Muscle of arm (tissue), 1 donor: ENCODE measurements at regions not wholly inside any gene's neighbourhood (a gene's known extent, or its start where the extent isn't known, plus 50 kb on each side); places are given as distances from the start of the nearest gene placed in this dataset.
"Not testable (repeated sequence)": the region's sequence is repeated elsewhere in the genome, so short reads cannot be mapped to it uniquely, and the experiment has no call there.

Source experiments
- DNase-seq: peaks from one replicate; pipeline ENCODE4 v3.0.0-alpha.2; 2013

DNA sequence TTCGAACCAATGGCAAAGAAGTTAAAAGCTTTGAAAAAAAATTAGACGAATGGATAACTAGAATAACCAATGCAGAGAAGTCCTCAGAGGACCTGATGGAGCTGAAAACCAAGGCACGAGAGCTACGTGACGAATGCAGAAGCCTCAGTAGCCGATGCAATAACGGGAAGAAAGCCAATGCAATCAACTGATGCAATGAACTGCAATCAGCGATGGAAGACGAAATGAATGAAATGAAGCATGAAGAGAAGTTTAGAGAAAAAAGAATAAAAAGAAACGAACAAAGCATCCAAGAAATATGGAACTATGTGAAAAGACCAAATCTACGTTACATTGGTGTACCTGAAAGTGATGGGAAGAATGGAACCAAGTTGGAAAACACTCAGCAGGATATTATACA lies 52.6 kb upstream of the MRPS30 start:
- not testable (repeated sequence) for DNase-seq

DNA sequence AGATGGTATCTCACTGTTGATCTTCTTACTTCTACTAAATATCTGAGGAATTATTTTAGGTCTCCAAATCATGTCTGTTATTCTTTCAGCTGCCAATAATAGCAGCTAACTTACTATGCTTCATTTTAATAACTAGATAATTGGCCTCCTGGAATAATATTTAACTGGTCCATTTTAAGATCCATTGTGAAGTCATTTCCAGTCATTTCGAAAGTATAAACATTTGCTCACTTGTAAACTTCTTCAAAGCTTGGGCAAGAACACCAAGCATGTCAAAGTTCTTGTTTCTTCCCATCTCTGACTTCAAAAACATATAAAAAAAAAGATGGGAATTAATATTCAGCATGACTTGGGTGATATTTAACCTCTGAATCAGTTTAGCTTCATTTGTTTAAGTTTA lies 61.4 kb upstream of the MRPS30 start:
- DNase-seq, result no peak

DNA sequence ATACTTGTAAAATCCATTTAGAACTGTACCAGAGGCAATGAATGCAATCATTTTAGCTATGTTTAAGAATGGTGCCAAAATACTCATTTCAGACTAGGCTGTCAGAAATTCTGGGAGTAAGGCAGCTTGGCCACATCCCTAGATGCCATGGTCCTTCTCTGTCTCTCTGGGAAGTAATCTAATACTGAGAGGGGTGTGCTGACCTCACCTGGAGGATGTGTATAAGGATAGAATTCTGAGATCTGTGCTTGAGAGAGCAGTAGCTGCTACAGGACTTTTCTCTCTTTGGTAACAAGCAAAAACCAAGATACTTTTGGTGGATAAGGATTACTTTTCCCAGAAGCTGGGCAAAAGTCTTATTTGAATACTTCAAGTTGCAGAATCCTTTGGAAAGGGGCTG lies 68.1 kb upstream of the MRPS30 start:
- no peak for DNase-seq

DNA sequence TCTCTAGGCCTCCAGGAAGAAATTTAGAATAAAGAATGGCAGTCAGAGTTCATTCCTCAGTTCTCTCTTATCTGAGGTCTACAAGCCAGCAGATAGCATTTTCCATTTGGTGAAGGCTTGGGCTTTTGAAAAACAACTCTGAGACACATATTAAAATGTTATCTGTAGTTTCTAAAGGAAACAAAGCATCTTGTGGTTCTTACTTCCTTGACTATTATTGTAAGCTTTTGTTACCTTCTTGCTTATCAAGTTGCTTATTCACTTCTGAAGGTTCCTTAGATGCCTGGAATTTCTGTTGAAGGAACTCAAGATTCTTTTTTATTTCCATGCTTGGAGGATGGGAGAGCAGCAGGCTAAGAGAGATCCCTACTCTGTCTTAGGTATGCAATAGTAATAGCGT lies 79.2 kb upstream of the MRPS30 start:
- no peak for DNase-seq

DNA sequence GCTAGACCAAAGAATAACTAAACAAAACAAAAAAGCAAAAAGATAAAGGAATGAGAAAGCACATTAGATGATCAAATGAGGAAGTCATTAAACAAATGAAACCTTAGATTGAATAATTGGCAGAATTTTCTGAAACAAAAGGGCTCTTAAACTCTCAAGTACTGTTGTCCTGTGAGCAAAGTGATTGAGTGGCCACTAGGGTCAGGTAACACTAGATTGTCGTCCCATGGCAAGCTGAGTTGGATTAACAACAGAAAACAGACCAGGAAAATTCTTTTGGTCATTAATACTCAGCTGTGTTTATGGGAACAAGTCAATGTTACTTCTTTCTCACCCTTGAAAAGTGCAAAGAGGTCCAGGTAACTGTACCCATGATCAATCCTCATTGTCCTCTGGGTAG lies 81.6 kb upstream of the MRPS30 start:
- DNase-seq, result no peak

DNA sequence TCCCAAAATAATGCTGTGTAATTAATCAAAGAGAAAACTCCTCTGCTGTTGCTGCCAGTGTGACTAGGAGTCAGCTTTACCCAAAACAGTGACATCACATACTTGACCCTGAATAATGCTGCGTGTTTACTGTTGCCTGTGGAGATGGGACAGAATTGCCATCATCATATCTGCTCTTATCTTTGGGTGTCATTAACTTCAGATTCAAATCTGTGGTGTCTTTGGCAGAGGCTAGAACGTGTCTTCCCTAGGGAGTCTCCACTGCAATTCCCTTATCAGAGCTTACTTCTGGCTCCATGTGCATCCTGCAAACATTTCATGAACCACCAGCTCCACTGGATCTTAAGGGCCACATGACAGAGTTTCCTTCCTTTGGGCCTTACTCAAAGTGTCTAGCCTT lies 88.9 kb upstream of the MRPS30 start:
- no peak for DNase-seq

DNA sequence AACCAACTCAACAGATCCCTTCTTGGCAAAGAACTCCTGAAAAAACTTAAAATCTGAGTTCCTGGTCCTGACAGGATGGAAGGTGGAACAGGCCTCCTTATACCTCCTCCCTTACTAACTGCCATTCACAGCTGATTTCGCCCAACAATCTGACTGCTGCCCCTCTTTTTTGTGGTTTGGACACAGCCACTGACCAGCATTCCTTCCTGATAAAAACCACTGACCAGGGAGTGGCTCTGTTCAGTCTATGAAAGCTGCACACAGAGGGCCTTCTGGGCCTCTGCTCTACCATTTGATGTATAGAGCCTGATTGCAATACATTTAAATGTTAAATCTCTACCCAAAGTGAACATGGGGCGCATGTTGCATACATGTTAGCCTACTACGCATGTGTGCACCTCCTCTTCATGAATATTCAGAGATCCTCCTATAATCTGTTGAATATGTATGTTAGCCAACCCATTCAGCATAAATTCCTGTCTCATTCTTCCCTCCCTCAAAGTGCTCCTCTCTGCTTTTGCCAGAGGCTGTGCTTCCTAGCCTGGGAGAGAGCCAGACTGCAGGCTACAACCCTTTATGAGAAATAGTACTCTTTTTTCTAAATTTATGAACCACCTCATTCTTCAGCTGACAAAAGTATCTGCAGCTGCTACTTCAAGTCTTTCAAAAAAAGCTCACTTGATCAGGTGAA lies 93.7 kb upstream of the MRPS30 start:
- peak; percentile 3 for DNase-seq

DNA sequence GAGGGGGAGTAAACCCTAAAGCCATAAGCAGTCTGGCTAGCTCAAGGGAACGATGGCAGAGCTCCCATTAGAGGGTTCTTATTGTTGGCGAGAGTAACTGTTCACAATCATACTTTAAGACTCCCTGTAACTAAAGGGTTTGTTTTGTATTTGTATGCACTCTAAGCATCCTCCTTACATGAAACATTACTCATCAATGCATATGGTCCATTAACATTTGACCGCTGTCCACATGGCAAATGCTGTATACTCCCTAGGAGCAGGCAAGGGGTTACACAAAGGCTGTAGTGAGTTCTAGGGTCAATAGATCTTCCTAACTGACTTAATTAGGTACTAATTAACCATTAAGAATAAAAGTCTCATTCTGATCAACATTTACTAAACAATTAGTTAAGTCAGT lies 95.3 kb upstream of the MRPS30 start:
- DNase-seq, result no peak

DNA sequence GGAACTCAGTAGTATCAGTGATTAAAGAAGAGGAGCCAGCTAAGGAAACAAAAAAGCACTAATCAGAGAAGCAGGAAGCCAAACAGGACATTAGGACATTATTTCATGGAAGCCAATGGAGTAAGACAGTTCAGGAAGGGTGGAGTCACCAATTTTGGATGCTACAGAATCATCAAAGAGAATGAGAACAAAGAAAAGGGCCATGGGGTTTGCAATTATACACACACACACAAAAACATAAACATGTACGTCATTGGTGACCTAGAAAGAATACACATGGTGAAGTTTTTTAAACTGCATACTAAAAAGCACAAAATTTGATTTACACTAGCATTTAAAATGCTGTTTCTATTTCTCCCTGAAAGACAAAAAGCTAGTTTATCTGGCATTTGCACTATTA lies 96.8 kb upstream of the MRPS30 start:
- no peak for DNase-seq

DNA sequence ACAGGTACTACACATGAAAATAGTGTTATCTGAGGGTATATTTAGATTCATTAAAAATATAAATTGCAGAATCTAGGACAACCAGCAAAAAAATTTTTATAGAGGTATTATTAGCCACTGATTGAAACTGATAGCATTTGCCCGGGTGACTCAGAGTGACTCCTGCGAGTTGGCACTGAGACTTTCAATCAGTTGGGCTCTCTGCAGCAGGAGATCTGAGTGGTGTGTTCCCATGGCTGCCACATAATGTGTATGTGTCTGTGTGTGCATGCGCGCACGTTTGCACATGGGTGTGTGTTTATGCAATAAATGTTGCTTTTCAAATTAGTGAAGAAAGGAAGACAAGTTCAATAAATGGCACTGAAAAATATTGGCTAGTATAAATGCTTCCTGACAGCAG lies 100.1 kb upstream of the MRPS30 start:
- DNase-seq, result no peak

DNA sequence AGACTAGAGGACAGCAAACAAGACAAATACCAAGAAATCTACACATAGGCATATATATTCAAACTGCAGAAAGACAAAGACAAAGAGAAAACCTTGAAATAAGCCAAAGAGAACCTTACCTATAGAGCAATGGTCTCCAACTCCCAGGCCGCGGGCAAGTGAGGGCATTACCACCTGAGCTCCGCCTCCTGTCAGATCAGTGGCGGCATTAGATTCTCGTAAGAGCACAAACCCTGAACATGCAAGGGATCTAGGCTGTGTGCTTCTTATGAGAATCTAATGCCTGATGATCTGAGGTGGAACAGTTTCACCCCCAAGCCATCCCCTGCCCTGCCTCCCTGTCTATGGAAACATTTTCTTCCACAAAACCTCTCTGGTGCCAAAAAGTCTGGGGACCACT lies 101.0 kb upstream of the MRPS30 start:
- DNase-seq, result no peak

DNA sequence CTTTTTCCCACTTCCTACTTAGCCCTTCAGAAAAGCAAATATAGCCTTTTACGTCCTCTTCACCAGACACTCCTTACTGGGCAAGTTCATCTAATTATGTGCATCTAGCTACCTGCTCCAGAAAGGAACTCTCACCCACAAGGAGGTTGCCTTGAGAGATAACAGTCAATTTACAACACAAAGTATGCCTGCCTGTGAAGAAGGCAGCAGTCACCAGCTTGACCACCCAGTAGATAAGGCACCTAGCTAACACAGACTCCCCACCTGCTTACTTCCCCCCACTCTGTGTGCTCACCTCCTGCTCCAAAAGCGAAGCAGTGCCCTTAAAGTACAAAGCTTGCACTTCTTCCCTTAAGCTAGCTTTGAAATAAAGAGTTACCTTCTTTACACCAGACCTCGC lies 111.7 kb upstream of the MRPS30 start:
- no peak for DNase-seq

DNA sequence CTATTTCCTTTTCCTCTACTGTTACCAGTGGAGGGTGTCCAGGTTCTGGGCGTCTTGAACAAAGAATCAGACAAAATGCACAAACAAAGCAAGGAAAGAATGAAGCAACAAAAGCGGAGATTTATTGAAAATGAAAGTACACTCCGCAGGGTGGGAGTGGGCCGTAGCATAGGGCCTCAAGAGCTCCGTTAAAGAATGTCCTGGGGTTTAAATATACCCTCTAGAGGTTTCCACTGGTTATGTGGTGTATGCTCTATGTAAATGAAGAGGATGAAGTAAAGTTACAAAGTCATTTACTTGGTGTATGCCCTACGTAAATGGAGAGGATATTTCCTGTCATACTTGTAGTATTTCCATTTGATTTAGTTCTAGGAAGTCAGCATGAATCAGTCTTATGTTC lies 113.5 kb upstream of the MRPS30 start:
- no peak for DNase-seq

DNA sequence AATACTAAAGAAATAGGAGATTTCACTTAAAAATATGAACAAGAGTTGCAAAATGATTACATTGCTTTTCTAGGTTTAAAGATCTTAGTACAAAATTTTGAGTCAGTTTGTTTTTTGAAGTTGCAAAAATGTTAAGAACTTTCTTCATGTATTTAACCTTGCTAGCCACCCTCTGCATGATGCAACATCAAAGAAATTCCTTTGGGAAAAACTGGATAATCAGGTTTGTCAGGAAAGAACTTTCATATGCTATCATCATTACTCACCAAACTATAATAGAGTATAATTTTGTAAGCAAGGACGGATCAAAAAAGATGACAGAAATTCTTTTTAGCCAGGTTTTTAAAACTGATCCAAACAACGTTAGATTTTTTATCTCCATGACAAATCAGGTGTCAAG lies 116.9 kb upstream of the MRPS30 start:
- no peak for DNase-seq

DNA sequence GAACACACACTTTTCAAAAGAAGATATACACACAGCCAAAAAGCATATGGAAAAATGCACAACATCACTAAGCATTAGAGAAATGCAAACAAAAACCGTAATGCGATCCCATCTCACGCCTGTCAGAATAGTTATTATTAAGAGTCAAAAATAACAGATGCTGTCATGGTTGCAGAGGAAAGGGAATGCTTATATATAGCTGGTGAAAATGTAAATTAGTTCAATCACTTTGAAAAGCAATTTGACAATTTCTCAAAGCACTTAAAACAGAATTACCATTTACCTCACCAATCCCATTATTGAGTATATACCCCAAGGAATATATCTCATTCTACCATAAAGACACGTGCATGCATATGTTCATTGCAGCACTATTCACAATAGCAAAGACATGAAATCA lies 126.8 kb upstream of the MRPS30 start:
- no peak for DNase-seq

DNA sequence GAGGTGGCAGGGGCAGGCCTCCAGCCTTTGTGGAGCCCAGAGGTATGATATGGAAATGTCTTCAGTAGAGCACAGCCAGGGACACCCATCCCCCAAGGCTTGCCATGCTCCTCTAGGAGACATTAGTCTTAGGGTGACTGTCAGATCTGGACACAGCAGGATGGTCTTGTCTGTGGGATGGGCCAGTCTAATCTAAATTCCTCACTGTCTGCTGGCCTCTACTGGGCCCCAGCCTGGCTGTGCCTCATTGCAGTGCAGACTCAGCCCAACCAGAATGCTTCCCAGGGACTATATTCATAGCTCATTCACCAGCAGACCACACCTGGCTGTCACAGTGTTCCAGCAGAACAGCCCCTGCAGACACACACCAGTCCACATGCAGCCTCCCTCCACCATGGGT lies 129.5 kb upstream of the MRPS30 start:
- DNase-seq, result no peak

DNA sequence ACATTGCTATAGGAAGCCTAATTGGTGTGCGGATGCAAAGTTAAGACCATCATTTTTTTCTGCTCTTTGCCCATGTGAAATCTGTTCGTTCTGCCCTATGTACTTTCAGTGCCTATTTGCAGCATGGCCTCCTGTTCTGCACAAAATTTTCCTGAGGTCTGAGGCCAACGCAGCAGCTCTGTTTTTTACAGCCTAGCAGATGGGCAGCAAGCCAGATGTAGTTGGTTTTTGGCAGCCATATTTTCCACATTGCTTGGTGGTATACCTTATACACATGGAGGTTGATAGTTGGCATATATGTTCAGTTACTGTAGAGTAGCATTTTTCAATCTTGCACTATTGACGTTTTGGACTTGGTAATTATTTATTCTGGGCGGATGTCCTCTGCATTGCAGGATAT lies 133.5 kb upstream of the MRPS30 start:
- DNase-seq, result peak; percentile 27

DNA sequence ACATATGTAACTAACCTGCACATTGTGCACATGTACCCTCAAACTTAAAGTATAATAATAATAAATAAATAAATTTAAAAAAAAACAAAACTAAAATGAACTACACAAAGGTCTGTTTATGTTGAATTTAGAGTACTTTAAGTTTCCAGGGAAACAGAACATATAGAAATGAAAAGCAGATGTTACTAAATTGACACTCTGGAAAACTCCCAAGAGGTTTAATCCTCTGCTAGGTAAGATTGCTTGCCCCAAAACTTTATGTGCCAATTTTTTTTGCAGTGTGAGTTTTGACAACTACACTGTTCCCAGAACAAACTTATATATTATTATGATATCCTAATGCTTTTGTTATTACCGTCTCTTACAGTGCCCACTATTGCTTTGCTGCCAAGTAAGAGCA lies 134.3 kb upstream of the MRPS30 start:
- no peak for DNase-seq

DNA sequence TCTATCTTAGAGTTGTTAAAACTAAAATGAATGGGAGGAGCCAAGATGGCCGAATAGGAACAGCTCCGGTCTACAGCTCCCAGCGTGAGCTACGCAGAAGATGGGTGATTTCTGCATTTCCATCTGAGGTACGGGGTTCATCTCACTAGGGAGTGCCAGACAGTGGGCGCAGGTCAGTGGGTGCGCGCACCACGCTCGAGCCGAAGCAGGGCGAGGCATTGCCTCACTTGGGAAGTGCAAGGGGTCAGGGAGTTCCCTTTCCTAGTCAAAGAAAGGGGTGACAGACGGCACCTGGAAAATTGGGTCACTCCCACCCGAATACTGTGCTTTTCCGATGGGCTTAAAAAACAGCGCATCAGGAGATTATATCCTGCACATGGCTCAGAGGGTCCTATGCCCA lies 140.3 kb upstream of the MRPS30 start:
- not testable (repeated sequence) for DNase-seq

DNA sequence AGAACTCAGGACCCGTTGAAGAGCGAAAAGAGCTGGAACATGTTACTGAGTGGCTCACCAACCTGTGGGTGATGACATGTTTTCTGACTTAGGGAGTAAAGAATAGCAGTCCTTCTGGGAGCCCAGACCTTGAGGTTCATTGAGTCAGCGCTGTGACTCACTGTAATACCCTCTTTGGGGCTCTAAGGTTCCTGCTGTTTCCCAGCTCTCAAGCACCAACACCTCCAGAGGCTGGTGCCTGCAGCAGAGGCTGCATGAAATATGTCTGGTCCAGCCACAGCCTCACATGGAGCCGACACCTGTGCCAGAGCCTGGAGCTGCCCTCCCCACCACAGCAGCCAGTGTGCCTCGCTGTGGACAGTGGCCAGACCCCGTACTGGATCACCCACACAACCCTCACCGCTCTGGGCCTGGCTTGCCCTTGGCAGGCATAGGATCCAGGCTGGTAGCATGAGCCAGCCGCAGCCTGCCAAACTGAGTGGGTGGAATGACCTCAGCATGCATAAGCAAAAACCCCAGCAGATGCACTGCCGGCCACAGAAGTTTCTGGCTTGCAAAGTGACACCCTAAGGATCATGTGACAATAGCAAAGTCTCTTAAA lies 143.5 kb upstream of the MRPS30 start:
- no peak for DNase-seq

DNA sequence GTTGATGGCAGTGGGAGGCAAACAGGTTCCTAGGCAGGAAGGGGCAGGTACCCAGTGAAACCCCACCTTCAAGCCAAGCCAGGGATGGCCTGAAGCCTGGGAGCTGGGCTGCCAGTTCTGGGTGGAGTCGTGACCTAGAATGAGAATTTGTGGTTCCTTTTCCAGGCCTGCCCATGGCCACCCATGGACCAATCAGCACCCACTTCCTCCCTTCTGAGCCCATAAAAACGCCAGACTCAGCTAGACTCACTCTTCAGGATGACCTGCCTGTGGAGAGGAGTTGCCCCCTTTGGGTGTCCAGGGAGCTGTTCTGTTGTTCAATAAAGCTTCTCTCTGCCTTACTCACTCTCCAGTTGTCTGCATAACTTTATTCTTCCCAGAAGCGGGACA lies 144.0 kb upstream of the MRPS30 start:
- no peak for DNase-seq

DNA sequence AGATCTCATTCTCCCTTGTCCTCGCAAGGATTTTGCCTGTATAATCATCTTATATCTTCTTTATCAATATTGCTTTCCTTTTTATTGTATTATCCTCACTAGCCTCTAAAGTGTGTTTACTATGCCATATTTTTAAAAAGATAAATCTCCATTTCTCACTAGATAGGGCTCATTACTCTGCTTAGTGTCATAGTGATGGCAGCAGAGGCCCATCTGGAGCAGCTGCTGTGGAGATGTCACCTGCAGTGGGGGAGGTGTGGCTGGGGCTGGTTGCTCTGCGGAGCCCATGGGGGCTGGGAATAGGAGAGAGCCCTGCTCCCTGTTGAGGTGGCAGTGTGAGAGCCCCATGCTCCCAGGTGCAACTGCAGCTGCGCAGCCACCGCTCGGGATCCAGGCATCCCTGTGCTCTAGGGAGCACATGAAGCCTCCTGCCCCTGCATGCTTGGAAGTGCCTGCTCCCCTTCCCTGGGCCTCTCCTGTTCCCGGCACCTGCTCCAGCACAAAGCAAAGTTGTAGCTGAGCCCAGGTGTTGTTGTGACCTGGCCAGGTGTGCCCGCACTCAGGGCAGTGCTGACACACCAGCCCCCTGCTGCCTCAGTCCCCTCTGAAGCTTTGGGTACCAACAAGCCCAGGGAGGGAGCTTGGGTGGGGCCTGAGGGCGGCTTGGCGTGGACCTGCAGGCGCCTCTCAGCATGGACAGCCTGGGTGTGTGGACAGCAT lies 144.6 kb upstream of the MRPS30 start:
- no peak for DNase-seq

DNA sequence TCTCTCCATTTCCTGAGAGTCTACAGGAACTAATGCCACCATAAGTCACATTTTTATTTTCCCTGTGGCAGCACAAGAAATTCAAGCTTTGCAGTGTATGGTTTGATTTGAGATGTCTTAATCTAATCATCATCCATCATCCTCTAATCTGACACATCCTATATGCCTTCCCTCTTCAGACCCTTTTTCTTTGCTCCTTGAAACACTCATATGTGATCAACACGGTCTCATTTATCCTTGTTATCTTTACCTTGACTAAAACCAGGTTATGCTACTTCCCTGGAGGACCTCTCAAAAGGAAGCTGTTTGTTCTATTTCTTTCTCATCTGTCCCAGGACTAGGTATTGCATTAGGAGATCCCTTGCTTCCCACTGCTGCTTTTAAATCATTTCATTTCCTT lies 146.9 kb upstream of the MRPS30 start:
- no peak for DNase-seq

DNA sequence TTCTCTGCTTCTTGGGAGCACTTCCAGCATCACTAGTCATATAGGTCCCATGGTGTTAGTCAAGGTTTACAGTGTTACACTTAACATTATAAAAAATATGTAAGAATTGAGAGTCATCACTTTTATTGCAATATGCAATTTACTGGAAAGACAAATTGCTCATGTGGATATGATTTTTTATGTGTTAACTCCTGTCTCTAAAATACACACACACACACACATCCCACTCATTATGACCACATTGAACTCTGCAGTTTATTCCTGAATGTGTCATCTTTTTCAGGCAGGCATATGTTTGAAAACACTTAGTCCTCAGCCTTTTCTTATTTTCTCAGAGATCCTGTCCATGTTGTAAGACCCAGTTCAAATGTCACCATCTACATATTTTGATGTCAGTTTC lies 148.5 kb upstream of the MRPS30 start:
- DNase-seq, result no peak
